ENCODE measurements at regions not wholly inside any gene's neighbourhood (a gene's known extent, or its start where the extent isn't known, plus 50 kb on each side); places are given as distances from the start of the nearest gene placed in this dataset.
"Not testable (repeated sequence)": the region's sequence is repeated elsewhere in the genome, so short reads cannot be mapped to it uniquely, and the experiment has no call there.

GRCh38 chr7:119967221-119967620, 305.8 kb upstream of the KCND2 start:
- DNase-seq = no peak

GRCh38 chr7:119968411-119968810, 304.6 kb upstream of the KCND2 start:
- DNase-seq = not testable (repeated sequence)

DNA sequence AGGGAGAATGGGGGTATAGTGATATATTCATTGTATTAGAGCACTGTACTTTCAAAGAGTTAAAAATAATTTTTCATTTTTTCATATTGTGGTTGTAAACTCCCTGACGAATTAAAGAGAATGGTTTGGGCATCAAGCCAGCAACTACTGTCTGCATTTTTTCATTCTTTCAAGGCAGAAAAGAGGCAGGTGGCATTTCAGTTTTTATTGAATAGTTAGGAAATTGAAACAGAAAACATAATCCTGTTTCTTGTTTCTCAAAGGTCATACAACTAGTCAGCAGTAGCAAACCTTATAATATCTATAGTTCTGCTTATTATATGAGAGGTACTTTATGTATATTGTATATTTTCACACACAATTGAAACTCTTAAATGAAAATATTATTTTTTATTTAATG, 303.9 kb upstream of the KCND2 start:
- DNase-seq = no peak

DNA sequence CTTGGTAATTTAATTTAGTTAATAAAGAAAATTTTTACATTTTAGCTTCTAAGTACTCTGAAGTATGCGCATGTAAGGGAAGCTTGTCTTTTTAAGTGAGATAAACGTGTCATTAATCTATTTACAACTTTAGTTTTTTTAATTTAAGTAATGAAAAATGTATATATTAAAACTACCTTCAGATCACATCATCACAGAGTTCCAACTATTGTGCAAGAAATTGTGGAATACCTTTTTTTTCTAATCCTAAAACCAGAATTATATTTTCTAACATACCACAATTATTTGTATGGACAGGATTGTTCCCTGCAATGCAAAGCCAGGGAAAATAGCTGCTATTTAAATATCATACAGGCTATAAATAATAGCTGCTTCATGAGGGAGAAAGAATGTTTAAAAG, 303.2 kb upstream of the KCND2 start:
- DNase-seq = no peak

- DNase-seq = no peak
These were observed 298.0 kb upstream of the KCND2 start for GRCh38 chr7:119974972-119975371.

- no peak for DNase-seq
These were observed 290.1 kb upstream of the KCND2 start for GRCh38 chr7:119982884-119983283.

- DNase-seq = no peak
These were observed 289.5 kb upstream of the KCND2 start for GRCh38 chr7:119983468-119983867.

DNA sequence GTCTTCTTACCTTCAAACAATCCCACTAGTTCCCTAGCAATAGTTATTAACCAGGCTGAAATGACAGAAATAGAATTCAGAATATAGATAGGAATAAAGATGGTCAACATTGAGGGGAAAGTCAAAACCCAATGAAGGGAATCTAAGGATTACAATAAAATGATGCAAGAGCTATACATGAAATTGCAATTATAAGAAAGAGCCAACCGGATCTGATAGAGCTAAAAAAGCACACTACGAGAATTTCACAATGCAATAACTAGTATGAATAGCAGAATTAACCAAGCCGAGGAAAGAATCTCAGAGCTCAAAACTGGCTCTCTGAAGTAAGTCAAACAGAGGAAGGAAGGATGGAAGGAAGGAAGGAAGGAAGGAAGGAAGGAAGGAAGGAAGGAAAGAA, 288.7 kb upstream of the KCND2 start:
- DNase-seq = no peak

- no peak for DNase-seq
These were observed 284.6 kb upstream of the KCND2 start for GRCh38 chr7:119988401-119988800.

- no peak for DNase-seq
These were observed 278.0 kb upstream of the KCND2 start for GRCh38 chr7:119994928-119995327.

GRCh38 chr7:119996634-119997033, 276.3 kb upstream of the KCND2 start:
- DNase-seq = no peak

- DNase-seq = no peak
These were observed 273.1 kb upstream of the KCND2 start for GRCh38 chr7:119999738-120000475.

DNA sequence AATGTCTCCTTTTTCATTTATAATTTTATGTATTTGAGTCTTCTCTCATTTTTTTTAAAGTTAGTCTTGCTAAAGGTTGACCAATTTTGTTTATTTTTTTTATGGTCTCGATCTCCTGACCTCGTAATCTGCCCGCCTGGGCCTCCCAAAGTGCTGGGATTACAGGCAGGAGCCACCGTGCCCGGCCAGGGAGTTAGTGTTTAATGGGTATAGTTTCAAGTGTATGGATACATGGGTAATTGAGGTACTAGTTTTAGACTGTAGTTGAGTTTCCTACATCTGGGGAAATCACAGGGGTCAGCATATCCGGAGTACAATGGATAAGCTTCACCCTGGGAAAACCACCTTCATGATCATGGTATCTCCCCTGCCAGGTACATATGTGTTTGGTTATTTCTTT, 267.3 kb upstream of the KCND2 start:
- DNase-seq = no peak

- DNase-seq = not testable (repeated sequence)
These were observed 258.7 kb upstream of the KCND2 start for GRCh38 chr7:120014301-120014700.

DNA sequence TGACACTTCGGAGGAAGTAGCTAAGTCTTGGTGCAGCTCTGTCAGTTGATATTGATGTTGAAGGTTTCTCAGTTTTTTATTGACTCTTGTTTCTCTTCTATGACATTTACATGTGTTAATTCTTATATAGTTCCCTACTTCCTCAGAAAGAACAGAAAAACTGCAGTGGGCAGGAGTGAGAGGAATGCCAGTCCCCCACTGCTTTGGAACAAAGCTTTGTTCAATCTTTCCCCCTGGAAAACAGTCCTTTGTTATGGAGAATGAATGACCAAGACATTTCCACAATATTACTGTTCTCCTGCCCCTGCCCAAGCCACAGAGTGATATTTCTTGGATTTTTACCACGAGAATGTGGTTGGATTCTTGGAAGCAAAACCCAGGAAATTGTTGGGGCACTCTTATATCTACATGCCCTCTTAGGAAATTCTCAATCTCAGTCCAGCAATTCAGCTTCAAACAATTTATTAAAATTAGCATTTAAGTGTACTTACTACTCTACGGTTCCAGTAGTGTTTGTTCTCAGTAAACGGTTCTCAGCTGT, 258.0 kb upstream of the KCND2 start:
- DNase-seq = no peak

- DNase-seq = no peak
These were observed 251.9 kb upstream of the KCND2 start for GRCh38 chr7:120021085-120021484.

GRCh38 chr7:120023494-120024167, 249.3 kb upstream of the KCND2 start:
- DNase-seq = no peak

- no peak for DNase-seq
These were observed 244.3 kb upstream of the KCND2 start for GRCh38 chr7:120028636-120029035.

DNA sequence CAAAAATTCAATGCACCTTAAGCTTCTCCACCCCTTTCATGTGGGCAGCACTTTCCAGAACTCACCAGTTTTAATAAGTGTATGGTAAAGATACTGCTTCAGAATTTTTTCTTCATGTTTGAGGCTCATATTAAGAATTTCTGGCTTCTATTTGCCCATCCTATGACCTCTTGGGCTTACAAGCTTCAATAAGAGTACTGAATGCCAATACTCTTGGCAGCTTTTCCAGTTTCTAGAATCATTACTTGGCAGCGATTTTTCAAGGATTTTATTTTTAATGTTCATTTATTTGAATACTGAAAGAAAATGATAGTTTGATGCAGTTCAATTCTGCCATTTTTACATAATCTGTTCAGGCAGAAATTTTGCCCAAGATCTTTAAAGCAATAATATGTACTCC, 242.1 kb upstream of the KCND2 start:
- no peak for DNase-seq

DNA sequence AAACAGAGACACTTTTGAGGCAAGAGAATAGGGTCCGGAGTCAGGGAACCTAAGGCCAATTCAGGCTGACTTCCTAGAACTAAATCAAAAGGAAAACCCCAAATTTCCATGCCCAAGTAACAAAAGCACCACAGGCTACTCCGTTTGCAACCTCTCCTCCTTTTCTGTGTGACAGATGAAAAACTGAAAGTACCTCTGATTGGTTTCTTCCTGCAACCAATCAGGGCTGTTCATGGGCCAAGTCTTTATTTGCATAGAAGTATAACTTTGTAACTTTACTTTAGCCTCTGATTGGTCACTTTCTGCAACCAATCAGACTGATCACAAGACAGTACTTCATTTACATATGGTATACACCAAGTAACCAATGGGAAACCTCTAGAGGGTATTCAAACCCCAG, 239.9 kb upstream of the KCND2 start:
- DNase-seq = no peak

DNA sequence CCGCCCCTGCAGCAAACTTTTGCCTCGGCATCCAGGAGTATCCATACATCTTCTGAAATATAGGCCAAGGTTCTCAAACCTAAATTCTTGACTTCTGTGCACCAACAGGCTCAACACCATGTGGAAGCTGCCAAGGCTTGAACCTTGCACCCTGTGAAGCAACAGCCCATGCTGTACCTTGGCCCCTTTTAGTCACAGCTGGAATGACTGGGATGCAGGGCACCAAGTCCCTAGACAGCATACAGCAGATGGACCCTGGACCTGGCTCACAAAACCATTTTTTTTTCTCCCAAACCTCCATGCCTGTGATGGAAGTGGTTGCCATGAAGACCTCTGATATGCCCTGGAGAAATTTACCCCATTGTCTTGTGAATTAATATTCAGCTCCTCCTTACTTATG, 233.8 kb upstream of the KCND2 start:
- DNase-seq = no peak

GRCh38 chr7:120041798-120042197, 231.2 kb upstream of the KCND2 start:
- DNase-seq = no peak

GRCh38 chr7:120043250-120043649, 229.7 kb upstream of the KCND2 start:
- DNase-seq = no peak

- no peak for DNase-seq
These were observed 220.0 kb upstream of the KCND2 start for GRCh38 chr7:120052884-120053382.

Measured in NCI-H187 (cell line).